IPS DF 4.7 (cell line): ENCODE measurements at regions not wholly inside any gene's neighbourhood (a gene's known extent, or its start where the extent isn't known, plus 50 kb on each side); places are given as distances from the start of the nearest gene placed in this dataset.

ENCODE experiments used
- DNase-seq: peaks from one replicate; pipeline ENCODE4 v3.0.0-alpha.2; 2013; ENCODE audit warnings: low spot score; ENCODE audit errors: extremely low read depth

- no peak for DNase-seq
Measured at GRCh38 chr5:68450245-68450852, 234.8 kb downstream of the PIK3R1 start.

DNA sequence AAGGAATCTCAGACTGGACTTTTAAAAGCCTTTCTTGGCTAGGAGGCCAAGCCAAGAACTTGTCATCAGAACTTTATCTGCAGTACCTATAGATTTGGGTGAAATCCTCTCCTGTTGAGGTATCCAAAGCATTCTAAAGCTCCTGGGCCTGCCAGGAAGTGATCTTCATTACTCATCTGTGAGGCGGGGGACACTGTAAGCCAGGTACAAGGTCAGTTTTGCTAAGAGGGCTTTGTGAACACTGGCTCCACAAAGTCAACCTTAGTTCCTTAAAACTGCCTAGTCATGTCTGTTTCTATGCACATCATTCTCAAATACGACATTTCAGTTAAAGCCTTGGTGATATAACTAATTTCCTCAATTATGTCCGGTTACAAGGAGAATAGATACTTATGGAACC is 236.7 kb downstream of the PIK3R1 start:
- no peak for DNase-seq

DNA sequence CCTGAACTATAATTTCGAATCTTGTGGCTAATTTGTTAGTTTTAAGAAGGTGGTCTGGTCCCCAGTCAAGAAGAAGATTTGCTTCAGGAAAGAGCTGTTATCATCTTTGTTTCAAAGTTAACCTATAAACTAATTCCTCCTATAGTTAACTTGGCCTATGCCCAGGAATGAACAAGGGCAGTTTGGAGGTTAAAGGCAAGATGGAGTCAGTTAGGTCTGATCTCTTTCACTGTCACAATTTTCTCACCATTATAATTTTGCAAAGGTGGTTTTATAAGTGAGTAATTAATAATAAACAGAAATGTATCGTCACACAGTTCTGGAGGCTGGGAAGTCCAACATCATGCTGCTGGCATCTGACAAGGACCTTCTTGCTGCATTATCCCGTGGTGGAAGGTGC is 238.6 kb downstream of the PIK3R1 start:
- DNase-seq = no peak

- DNase-seq = no peak
Measured at GRCh38 chr5:68454766-68455165, 239.2 kb downstream of the PIK3R1 start.

GRCh38 chr5:68455216-68455615 is 239.7 kb downstream of the PIK3R1 start:
- DNase-seq = no peak

DNA sequence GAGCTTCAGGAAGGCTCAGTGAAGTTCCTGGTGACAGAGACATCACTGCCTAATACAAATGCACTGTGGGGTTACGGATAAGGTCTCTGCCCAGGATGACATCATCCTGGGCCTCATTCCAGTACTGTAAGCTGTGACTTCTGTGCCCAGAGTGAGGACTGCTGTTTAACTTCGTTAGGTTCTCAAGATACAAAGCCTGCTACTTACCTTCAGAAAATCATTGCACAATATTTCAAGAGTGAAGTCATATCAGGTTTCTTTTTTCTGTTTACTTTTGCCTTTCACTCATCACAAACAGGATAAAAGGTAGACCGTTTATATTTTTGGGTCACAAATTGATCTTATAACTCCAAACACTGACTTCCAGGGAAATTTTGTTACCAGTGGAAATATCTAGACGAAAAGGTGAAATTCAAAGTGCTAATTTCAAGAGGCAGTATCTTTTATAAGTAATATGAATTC is 241.2 kb downstream of the PIK3R1 start:
- no peak for DNase-seq

DNA sequence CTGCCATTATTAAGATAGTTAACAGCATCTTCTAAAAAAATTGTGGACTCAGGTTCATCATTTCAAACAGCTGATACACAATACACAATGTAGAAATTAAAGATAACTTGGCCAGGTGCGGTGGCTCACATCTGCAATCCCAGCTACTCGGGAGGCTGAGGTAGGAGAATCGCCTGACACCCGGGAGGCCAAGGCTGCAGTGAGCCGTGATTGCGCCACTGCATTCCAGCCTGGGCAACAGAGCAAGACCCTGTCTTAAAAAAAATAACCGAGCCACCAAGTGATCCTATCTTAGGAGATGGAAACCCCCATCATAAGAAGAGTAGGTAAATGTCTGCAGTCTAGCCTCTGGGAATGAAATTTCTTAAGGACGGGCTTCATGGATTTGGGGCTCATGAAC is 241.7 kb downstream of the PIK3R1 start:
- DNase-seq = no peak

DNA sequence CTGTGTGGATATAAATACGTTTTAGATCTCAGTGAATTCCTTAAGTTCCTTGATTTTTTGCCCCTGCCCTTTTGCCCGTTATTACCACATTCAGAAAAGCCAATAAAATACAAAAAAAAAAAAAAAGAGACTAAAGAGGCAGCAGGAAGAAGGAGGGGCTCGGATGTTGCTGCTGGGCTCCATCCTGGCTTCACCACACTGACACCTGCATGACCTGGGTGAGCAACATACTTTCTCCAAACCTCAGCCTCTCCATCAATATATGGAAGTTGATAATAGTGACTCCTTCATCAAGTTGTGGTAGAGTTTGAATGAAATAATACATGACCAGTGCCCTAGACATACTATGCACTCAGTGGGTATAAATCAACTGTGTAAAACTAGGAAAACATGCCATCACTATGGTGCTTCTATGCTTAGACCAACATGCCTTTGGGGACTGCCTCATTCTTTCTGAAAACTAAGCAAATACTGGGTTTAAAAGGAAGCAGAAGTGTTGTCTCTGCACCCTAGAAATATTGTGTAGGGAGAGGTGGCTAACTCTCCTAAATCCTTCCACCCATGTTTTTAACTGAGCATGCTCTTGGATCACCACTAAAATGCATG is 243.0 kb downstream of the PIK3R1 start:
- DNase-seq = no peak

- DNase-seq = no peak
Measured at GRCh38 chr5:68459093-68459809, 243.7 kb downstream of the PIK3R1 start.

DNA sequence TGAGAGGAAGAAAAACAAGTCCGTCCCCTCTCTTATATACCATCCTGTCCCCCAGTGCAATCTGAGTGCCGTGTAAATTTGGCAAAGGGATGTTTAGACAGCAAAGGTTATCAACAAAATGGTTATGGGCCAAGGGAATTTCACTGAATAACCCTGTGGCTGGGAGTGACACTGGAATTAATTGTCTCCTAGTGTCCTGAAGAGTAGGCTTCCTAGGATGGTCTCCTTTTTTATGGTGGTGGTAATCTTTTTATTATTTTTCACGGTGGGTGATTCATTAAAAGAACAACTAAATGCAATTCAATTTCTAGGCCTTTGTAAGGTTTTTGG is 244.2 kb downstream of the PIK3R1 start:
- DNase-seq = no peak

DNA sequence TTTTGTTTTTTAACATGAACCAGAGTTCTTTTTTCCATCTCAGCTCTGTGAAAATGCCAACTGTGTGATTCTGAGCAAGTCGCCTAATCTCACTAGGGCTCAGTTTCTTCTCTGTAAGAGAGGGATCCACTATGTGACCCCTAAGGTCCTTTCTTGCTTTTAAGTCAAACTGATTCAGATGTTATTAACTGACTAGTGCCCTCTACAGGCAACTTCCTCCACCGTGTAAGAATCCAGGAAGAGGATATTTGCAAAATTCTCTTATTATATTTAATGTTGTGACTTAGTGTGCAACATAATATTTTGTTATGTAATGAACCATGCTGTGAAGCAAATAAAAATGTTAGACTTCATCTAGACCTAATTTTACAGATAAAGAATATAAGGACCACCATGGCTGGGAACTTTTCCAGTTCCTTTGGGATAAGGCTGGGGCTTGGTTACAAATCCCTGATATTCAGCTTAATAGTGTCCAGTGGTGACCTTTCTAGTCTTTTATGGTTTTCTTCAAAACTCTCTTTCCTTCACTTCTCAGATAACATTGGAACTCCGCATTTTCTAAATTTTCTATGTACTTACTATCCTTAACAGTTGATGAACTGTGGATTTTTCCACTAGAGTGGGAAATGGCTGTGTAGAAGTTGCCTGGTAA is 244.7 kb downstream of the PIK3R1 start:
- no peak for DNase-seq

GRCh38 chr5:68463606-68464005 is 248.1 kb downstream of the PIK3R1 start:
- DNase-seq = no peak

DNA sequence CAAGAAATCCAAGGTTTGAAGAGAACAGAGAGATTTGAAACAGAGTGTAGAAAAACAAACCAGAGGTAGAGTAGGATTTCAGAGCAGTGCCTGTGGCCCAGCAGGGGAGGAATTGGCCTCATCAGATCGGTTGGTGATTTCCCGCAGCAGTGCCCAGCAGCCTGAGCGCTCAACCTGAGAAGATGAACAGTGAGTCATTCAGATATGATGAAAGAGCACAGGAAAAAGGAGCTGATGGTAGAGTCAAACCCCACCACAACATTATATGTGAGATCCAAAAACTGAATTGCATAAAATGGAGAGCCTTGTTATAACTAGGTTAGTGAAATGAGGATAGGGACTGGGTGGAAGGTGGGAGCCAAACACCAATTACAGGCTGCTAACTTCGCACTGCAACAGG is 248.9 kb downstream of the PIK3R1 start:
- DNase-seq = no peak

DNA sequence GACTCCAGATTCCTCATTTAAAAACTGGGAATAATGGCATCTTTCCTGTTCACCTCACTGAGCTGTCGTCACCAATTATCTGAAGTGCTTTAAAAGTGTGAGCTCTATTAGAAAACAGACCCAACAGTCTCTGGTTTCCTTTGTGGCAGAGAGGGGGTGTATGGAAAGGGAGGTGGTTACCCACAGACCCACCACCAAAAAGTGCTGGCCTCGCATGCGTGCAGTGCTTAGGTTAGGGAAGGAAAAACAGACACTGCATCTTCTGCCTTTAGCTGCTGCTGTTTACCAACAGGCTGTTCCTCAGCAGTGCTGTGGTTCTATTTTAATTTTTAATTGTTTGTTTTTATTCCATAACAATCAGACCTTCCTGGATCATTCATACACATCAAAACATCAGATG is 249.6 kb downstream of the PIK3R1 start:
- DNase-seq = no peak

GRCh38 chr5:68465934-68466551 is 250.5 kb downstream of the PIK3R1 start:
- DNase-seq = no peak

DNA sequence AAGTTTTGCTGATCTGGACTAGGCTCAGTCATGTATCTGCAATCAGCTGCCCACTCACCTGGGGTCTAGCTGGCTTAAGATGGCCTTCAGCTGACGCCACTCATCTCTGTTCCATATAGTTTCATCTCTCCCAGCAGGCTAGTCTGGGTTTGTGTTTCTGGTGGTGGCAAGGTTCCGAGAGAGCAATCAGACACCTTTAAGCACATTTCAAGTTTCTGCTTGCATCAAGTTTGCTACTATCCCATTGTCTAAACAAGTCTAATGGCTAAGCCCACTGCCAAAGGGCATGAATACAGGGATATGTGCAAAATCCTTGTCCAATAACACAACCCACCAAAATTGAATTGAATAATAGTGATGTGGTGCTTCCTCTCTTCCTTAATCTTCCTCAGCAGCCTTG is 251.7 kb downstream of the PIK3R1 start:
- DNase-seq = no peak

DNA sequence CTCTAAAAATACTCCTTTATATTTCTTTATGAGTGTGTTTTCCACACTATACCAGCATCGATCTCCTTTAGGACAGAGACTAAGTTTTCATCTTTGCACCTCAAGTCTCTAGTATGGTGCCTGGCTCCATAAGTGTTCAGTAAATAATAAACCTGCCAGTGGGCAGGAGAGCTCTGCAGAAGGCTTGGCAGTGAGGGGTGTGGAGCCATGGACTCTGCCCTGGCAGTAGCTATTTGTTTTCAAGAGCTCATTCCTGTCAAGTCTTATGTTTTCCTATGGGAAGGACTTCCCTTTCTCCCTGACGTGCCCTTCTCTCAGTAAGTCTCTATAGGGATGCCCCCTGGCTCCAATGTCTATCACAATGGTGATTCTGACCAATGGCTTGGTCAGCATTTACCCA is 252.2 kb downstream of the PIK3R1 start:
- no peak for DNase-seq

- no peak for DNase-seq
Measured at GRCh38 chr5:68468322-68468721, 252.8 kb downstream of the PIK3R1 start.

DNA sequence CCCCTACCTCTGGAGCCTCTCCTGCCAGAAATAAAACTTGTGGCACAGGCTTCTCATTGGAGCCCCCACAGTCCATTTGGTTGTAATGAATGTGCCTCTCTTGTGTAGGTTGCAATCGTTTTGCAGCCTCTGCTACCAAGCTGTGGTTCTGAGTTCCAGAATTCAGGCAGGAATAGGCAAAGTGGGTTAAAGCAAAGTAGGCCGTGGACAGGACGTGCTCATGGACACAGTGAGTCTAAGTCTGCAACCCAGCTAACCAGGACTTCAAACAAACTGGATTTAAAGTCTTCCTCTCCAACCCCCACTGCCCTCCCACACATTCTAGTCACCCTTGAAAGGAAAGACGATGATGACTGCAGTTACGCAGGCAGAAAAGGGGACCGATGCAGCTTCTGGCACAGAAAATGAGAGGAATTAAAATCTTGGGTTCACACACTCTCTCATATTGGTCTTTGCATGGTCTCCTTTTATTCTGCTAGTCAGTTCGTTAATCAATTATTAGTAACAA is 260.0 kb downstream of the PIK3R1 start:
- DNase-seq = no peak

DNA sequence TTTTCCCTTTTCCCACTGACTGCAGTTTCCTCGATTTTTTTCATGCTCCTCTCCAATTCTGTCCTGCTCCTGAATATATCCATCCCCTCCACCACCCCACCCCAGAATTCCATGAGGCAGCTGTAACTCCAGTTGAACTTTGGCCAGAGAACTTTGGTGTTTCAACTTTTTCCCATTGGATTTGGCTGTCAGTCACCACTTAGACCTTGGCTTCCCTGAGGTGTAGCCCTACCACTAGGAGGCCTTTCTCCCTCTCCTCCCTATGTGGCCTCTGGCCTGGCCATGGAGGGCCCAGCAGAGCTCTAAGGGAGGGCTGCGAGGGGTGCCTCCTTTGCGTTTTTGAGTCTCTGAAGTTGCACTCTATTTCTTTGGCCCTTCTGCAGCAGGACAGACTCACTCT is 261.3 kb downstream of the PIK3R1 start:
- DNase-seq = no peak

DNA sequence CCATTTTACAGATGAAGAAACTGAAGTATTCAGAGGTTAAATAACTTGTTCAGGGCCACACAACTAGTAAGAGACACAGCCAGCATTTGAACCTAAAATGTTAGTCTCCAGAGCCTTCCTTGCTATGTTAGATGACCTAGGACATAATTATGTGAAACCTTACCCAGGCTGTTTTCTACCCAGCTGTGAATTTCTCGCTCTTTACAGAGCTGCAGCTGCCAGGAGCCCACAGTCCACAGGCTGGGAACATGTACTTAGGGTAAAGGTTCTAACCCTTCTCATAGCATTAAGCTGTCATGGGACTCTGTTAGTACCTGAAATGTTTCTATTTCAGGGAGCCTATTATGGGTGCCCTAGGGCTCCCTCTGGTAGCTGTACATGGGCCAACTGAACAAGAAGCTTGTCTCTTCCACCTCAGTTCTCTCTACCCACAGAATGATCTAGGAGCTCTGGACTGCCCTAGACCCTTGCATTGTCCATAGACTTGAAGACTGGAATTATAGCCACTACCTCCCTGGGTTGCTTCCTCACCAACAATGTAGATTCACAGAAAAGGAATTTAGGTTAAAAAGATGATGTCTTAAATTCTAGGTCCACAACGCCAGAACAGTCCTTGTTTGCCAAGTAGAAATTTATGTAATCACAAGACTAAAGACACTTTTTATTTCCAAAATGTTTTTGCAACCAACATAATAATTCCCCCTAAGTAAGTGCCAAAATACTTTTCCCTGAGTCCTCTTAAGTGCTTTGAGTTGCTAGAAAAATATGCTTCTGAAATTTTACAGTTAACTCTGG is 262.9 kb downstream of the PIK3R1 start:
- no peak for DNase-seq
